ENCODE measurements at regions not wholly inside any gene's neighbourhood (a gene's known extent, or its start where the extent isn't known, plus 50 kb on each side); places are given as distances from the start of the nearest gene placed in this dataset.

GRCh38 chr10:124252097-124252715 lies 158.8 kb upstream of the CHST15 start:
- no peak for TF ChIP-seq CTCF (IDR thresholded peaks at IDR 0.05)
- no peak for TF ChIP-seq POLR2A (IDR thresholded peaks at IDR 0.05)
- TF ChIP-seq POLR2AphosphoS5 (IDR thresholded peaks at IDR 0.05) = no peak

Data from suprapubic skin (tissue), 4 donors.